ENCODE measurements at regions not wholly inside any gene's neighbourhood (a gene's known extent, or its start where the extent isn't known, plus 50 kb on each side); places are given as distances from the start of the nearest gene placed in this dataset.

DNA sequence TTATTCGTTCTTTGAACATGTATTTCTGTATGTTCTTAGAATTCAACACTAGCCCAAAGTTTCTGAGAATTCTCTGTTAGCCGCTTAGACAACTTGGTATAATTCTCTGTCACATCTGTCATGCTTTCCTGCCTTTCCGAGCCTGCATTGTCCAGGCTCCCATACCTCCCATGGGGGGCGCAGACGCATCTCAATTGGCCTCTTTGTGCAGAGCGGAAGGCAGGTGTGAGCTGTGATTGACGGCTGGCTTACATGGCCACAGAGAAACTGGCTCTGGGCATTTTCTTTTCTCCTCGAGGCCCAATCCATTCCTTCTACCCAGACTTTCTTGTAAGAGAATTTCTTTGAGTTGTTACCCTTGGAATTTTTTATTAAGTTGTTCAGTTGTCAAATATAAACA, 132.7 kb upstream of the SESN3 start:
- Histone ChIP-seq H3K4me3 (no peak overlapping the region), H3K4me1 (ENCODE audit: insufficient read depth) (no peaks in the 10 kb centered on the region), H3K36me3 (no peaks in the 10 kb centered on the region), H3K27ac (no peak overlapping the region), H3K9me3 (no peaks in the 10 kb centered on the region), H3K27me3 (no peaks in the 10 kb centered on the region)
- no peak for DNase-seq
- 74 to 83% (median 83%) methylated on average over 8 of the region's 8 CpGs for WGBS, 3 donors
- intact Hi-C loops (cut with DNase I) = no loop called here
- TF ChIP-seq POLR2A (IDR thresholded peaks at IDR 0.05) (no peak), EP300 (IDR thresholded peaks at IDR 0.05) (no peak)
- TF ChIP-seq, protein P1, sequence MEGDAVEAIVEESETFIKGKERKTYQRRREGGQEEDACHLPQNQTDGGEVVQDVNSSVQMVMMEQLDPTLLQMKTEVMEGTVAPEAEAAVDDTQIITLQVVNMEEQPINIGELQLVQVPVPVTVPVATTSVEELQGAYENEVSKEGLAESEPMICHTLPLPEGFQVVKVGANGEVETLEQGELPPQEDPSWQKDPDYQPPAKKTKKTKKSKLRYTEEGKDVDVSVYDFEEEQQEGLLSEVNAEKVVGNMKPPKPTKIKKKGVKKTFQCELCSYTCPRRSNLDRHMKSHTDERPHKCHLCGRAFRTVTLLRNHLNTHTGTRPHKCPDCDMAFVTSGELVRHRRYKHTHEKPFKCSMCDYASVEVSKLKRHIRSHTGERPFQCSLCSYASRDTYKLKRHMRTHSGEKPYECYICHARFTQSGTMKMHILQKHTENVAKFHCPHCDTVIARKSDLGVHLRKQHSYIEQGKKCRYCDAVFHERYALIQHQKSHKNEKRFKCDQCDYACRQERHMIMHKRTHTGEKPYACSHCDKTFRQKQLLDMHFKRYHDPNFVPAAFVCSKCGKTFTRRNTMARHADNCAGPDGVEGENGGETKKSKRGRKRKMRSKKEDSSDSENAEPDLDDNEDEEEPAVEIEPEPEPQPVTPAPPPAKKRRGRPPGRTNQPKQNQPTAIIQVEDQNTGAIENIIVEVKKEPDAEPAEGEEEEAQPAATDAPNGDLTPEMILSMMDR (IDR thresholded peaks at IDR 0.05) = no peak

DNA sequence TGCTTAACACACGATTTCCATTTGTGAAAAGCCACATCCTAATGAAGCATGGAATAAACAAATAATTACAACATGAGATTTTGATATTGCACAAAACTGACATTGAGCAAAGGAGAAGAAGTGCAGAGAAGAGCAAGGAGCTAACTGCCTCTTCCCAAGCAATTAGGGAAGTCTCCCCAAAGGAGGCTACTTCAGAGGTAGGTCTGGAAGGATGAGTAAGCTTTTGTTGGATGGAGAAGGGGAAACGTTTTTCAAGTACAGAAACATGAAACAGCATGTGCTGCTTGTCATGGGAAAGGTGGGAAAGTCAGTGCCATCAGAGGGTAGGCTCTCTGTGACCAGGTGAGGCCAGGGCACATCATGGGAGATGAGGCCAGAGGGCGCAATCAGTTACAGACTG, 132.2 kb upstream of the SESN3 start:
- H3K27ac ChIP-seq = no peak overlapping the region
- 66 to 72% (median 68%) methylated on average over 3 of the region's 3 CpGs for WGBS, 3 donors
- no peak for DNase-seq

DNA sequence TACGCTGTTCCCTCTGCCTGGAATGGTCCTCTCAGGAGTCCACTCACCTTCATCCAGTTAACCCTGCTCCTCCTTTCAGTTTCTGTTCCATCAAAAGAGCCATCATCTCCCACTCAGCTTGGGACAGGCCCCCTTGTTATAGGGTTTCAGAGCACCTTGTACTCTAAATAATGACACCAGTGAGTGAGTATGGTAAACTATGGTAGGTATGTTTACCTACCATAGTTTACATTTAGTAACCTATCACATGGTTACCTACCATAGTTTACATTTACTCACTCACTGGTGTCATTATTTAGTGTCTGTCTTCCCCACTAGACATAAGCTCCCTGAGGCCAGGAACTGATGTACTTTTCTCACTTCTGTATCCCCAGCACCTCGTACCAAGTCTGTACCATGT, 130.2 kb upstream of the SESN3 start:
- no peak for TF ChIP-seq EP300 (IDR thresholded peaks at IDR 0.05)
- TF ChIP-seq, protein P1 (IDR thresholded peaks at IDR 0.05) = no peak
- TF ChIP-seq POLR2A (IDR thresholded peaks at IDR 0.05) = no peak
- Histone ChIP-seq H3K27ac (no peak overlapping the region), H3K9me3 (no peaks in the 10 kb centered on the region), H3K36me3 (no peaks in the 10 kb centered on the region), H3K27me3 (no peaks in the 10 kb centered on the region), H3K4me3 (no peak overlapping the region), H3K4me1 (ENCODE audit: insufficient read depth) (no peaks in the 10 kb centered on the region)
- intact Hi-C loops (cut with DNase I) = no loop called here
- 93 to 99% (median 94%) methylated on average over 2 of the region's 2 CpGs for WGBS, 3 donors
- no peak for DNase-seq

More for the DNA sequence above, 132.2 kb upstream of the SESN3 start:
- Histone ChIP-seq H3K36me3 (no peaks in the 10 kb centered on the region), H3K27me3 (no peaks in the 10 kb centered on the region), H3K4me3 (no peak overlapping the region), H3K4me1 (ENCODE audit: insufficient read depth) (no peaks in the 10 kb centered on the region), H3K9me3 (no peaks in the 10 kb centered on the region)
- TF ChIP-seq EP300 (IDR thresholded peaks at IDR 0.05) (no peak), POLR2A (IDR thresholded peaks at IDR 0.05) (no peak)
- TF ChIP-seq, protein P1 (IDR thresholded peaks at IDR 0.05) = no peak
- intact Hi-C loops (cut with DNase I) = no loop called here

DNA sequence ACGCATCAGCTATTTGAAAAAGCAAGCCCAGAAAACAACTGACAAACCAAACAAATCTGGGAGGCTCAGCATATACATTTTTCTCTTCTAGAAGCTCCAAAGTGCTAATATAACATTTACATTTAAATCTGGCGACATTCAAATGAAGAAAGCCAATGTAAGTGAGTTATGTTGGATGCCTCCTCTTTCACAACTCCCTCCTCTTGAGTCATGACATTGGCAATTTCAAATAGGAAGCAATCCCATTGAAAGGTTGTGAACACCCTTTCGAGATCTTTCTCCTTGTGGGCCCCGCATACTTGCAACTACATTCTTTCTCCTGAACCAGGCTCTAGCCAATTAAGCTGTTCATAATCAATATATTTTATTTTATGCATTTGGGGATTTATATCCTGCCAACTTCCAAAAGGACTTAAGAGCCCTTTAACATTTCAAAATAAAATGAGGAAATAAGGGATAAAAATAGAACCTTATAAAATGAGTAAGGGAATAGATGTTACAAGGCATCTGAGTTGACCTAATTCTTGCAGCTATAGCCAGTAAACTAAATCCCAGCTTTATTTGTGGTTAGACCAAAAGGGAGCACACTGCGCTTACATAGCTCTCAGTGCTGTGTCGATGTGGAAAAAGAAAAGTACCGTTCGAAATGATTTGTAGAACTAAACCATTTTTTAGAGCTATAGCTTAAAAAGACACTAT, 129.5 kb upstream of the SESN3 start:
- 89 to 95% (median 93%) methylated on average over 8 of the region's 8 CpGs for WGBS, 3 donors
- no peak overlapping the region for H3K27ac ChIP-seq
- TF ChIP-seq, protein P1 (IDR thresholded peaks at IDR 0.05) = no peak
- TF ChIP-seq EP300 (IDR thresholded peaks at IDR 0.05) (no peak), POLR2A (IDR thresholded peaks at IDR 0.05) (no peak)
- no peaks in the 10 kb centered on the region for H3K36me3 ChIP-seq
- DNase-seq = no peak
- no peak overlapping the region for H3K4me3 ChIP-seq
- no peaks in the 10 kb centered on the region for H3K9me3 ChIP-seq
- intact Hi-C loops (cut with DNase I) = no loop called here
- no peaks in the 10 kb centered on the region for H3K4me1 ChIP-seq (ENCODE audit: insufficient read depth)
- no peaks in the 10 kb centered on the region for H3K27me3 ChIP-seq

All from ovary (tissue), 7 donors.